ENCODE measurements at regions not wholly inside any gene's neighbourhood (a gene's known extent, or its start where the extent isn't known, plus 50 kb on each side); places are given as distances from the start of the nearest gene placed in this dataset.
A peak's percentile ranks its signal among the peaks of the same experiment; 100 is the strongest.

DNA sequence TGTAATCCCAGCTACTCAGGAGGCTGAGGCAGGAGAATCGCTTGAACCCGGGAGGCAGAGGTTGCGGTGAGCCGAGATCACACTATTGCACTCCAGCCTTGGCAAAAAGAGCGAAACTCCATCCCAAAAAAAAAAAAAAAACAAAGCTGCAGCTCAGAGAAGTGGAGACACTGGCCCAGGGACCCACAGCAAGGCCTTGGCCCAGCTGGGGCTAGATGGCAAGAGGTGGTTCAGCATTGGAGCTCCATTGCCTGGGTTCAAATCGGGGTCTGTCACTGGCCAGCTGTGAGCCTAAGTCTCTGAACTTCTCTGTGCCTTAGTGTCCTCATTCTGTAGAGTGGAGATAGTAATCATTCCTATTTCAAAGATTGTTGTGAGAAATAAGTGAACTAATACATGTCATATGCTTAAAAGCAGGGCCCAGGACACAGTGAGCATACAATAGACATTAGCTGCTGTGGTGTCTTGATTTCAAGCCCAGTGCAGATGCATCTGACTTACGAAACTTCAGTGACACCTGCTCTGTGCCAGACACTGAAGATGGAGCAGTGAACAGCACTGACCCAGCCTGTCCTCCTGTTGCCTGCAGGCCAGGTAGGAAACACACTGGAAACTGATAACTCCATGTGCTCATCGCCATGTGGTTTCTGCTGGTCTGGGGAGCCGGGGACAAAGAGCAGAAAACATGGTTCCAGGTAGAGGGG is 127.7 kb downstream of the C9orf50 start:
- Histone ChIP-seq H3K4me2 (ENCODE audit: low read length) (no peak overlapping the region), H4K91ac (ENCODE audit: low read depth, low read length) (peak overlapping the region; percentile 89), H3K27ac (ENCODE audit: low read depth, low read length) (peak overlapping the region; percentile 63), H3K4ac (ENCODE audit: low read depth, low read length) (peak overlapping the region; percentile 7), H3K9ac (ENCODE audit: low read length) (peak overlapping the region; percentile 10), H3K79me2 (ENCODE audit: control insufficient read depth, insufficient read depth, low read length, poor library complexity) (peaks cover 39% of the 10 kb centered on the region), H3K14ac (ENCODE audit: low read length) (peak overlapping the region; percentile 16), H3K36me3 (ENCODE audit: control insufficient read depth in 1 of 2, insufficient read depth in 2 of 2, low read length in 2 of 2) (peaks cover 0 to 3% of the 10 kb centered on the region in 2 experiments), H3K4me3 (ENCODE audit: low read depth, low read length) (no peak overlapping the region), H3K27me3 (ENCODE audit: insufficient read depth, low read length) (no peaks in the 10 kb centered on the region), H2AK5ac (ENCODE audit: low read length) (peak overlapping the region; percentile 46), H2BK5ac (ENCODE audit: low read depth, low read length, poor library complexity) (peak overlapping the region; percentile 39), H4K12ac (ENCODE audit: low read depth, low read length) (no peak overlapping the region), H4K8ac (ENCODE audit: low read depth, low read length) (peak overlapping the region; percentile 32), H3K4me1 (ENCODE audit: control insufficient read depth in 1 of 2, insufficient read depth in 2 of 2, low read length in 2 of 2) (peaks cover 58 to 60% of the 10 kb centered on the region in 2 experiments), H2BK120ac (ENCODE audit: insufficient read depth, low read length, poor library complexity) (peak overlapping the region; percentile 65), H3K18ac (ENCODE audit: low read length) (peak overlapping the region; percentile 10), H2BK12ac (ENCODE audit: low read length) (peak overlapping the region; percentile 26), H3K79me1 (ENCODE audit: low read length) (peaks cover 78% of the 10 kb centered on the region), H3K23ac (ENCODE audit: low read length) (no peak overlapping the region), H3K9me3 (ENCODE audit: insufficient read depth, low read depth, low read length) (no peaks in the 10 kb centered on the region), H2AFZ (ENCODE audit: insufficient read depth, low read length, poor library complexity) (no peak overlapping the region)
- WGBS (ENCODE audit: extremely low coverage, insufficient coverage, insufficient read length), result no CpG with 5 or more reads among the region's 9 CpGs
- peak; percentile 51 to 54 for DNase-seq

DNA sequence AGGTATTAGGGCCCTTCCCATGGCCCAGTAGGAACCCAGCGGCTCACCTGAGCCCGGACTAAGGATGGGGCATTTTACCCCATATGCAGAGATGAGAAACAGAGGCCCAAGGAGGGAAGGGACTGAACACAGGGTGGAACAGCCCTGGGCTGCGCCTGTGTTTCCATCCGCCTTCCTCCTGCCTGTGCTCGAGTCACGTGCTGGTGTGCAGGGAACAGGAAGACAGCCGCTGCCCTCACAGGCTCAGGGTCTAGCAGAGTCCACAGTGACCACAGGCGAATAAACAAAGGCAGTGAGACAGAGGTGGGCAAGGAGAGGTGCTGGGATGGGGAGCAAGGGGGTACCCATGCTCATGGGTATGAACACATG is 129.4 kb downstream of the C9orf50 start:
- Histone ChIP-seq H3K4me1 (ENCODE audit: control insufficient read depth in 1 of 2, insufficient read depth in 2 of 2, low read length in 2 of 2) (peaks cover 64 to 69% of the 10 kb centered on the region in 2 experiments), H3K79me2 (ENCODE audit: control insufficient read depth, insufficient read depth, low read length, poor library complexity) (peaks cover 43% of the 10 kb centered on the region), H3K36me3 (ENCODE audit: control insufficient read depth in 1 of 2, insufficient read depth in 2 of 2, low read length in 2 of 2) (peaks cover 0 to 3% of the 10 kb centered on the region in 2 experiments), H2BK120ac (ENCODE audit: insufficient read depth, low read length, poor library complexity) (peak overlapping the region; percentile 99), H3K9ac (ENCODE audit: low read length) (no peak overlapping the region), H3K18ac (ENCODE audit: low read length) (peak overlapping the region; percentile 99), H3K9me3 (ENCODE audit: insufficient read depth, low read depth, low read length) (no peaks in the 10 kb centered on the region), H2AK5ac (ENCODE audit: low read length) (peak overlapping the region; percentile 65), H3K27ac (ENCODE audit: low read depth, low read length) (no peak overlapping the region), H3K27me3 (ENCODE audit: insufficient read depth, low read length) (no peaks in the 10 kb centered on the region), H4K91ac (ENCODE audit: low read depth, low read length) (peak overlapping the region; percentile 100), H3K23ac (ENCODE audit: low read length) (no peak overlapping the region), H2BK5ac (ENCODE audit: low read depth, low read length, poor library complexity) (peak overlapping the region; percentile 4), H2BK12ac (ENCODE audit: low read length) (peak overlapping the region; percentile 85), H3K79me1 (ENCODE audit: low read length) (peaks cover 78% of the 10 kb centered on the region), H3K4me2 (ENCODE audit: low read length) (no peak overlapping the region), H3K4ac (ENCODE audit: low read depth, low read length) (peak overlapping the region; percentile 21), H3K4me3 (ENCODE audit: low read depth, low read length) (no peak overlapping the region), H4K12ac (ENCODE audit: low read depth, low read length) (no peak overlapping the region), H3K14ac (ENCODE audit: low read length) (peak overlapping the region; percentile 98), H4K8ac (ENCODE audit: low read depth, low read length) (no peak overlapping the region), H2AFZ (ENCODE audit: insufficient read depth, low read length, poor library complexity) (no peak overlapping the region)
- WGBS (ENCODE audit: extremely low coverage, insufficient coverage, insufficient read length), result no CpG with 5 or more reads among the region's 8 CpGs
- no peak for DNase-seq

DNA sequence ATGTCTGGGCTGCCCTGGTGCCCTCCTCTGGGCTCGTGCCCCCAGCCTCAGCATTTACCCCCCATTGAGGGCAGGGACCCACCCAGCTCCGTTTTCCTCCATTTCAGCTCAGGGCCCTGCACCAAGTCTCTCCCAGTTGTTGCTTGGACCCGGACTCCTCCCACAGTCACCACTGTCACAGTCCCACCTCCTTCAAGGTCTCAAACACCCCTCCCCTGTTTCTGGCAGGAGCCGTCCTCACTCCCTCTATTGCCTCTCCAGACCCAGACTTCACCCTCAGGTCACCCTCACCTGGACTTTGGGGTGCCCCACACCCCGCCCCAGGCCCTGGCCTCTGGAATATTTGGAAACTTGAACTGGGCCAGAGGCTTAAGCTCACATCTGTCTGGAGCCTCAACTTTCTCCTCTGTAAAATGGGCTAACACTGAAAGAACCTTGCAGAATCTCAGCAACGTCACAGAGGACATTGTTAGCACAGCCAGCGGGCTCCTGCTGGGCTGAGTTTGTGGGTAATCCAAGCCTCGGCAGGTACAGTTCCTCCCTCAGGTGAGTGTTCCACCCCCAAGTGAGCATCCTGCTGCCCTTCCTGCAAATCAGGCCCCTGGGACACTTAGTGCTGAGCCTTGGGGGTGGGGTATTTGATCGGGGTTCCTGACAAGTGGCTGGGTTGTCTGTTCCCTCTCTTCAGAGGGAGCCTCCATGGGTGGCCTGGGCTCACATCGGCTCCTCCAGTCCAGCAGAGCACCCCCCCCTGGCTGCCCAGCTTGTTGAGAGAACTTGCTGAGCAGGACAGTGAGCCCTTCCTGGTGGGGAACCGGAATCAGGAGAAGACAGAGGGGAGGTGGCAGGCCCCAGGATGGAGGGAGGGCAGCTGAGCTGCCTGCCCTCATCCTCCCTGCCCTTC is 130.1 kb downstream of the C9orf50 start:
- Histone ChIP-seq H2BK120ac (ENCODE audit: insufficient read depth, low read length, poor library complexity) (peak overlapping the region; percentile 99), H3K18ac (ENCODE audit: low read length) (peak overlapping the region; percentile 99), H3K9ac (ENCODE audit: low read length) (no peak overlapping the region), H4K12ac (ENCODE audit: low read depth, low read length) (no peak overlapping the region), H3K4ac (ENCODE audit: low read depth, low read length) (peak overlapping the region; percentile 50), H2BK12ac (ENCODE audit: low read length) (peak overlapping the region; percentile 85), H3K23ac (ENCODE audit: low read length) (no peak overlapping the region), H3K4me3 (ENCODE audit: low read depth, low read length) (no peak overlapping the region), H3K27ac (ENCODE audit: low read depth, low read length) (peak overlapping the region; percentile 100), H3K79me2 (ENCODE audit: control insufficient read depth, insufficient read depth, low read length, poor library complexity) (peaks cover 43% of the 10 kb centered on the region), H4K8ac (ENCODE audit: low read depth, low read length) (peak overlapping the region; percentile 98), H2AFZ (ENCODE audit: insufficient read depth, low read length, poor library complexity) (no peak overlapping the region), H3K36me3 (ENCODE audit: control insufficient read depth in 1 of 2, insufficient read depth in 2 of 2, low read length in 2 of 2) (peaks cover 0 to 3% of the 10 kb centered on the region in 2 experiments), H3K9me3 (ENCODE audit: insufficient read depth, low read depth, low read length) (no peaks in the 10 kb centered on the region), H2AK5ac (ENCODE audit: low read length) (peak overlapping the region; percentile 56), H3K4me1 (ENCODE audit: control insufficient read depth in 1 of 2, insufficient read depth in 2 of 2, low read length in 2 of 2) (peaks cover 66 to 70% of the 10 kb centered on the region in 2 experiments), H2BK5ac (ENCODE audit: low read depth, low read length, poor library complexity) (peak overlapping the region; percentile 99), H3K4me2 (ENCODE audit: low read length) (no peak overlapping the region), H3K27me3 (ENCODE audit: insufficient read depth, low read length) (no peaks in the 10 kb centered on the region), H3K14ac (ENCODE audit: low read length) (peak overlapping the region; percentile 98), H3K79me1 (ENCODE audit: low read length) (peaks cover 79% of the 10 kb centered on the region), H4K91ac (ENCODE audit: low read depth, low read length) (peak overlapping the region; percentile 100)
- no peak for DNase-seq
- no CpG with 5 or more reads among the region's 11 CpGs for WGBS (ENCODE audit: extremely low coverage, insufficient coverage, insufficient read length)

DNA sequence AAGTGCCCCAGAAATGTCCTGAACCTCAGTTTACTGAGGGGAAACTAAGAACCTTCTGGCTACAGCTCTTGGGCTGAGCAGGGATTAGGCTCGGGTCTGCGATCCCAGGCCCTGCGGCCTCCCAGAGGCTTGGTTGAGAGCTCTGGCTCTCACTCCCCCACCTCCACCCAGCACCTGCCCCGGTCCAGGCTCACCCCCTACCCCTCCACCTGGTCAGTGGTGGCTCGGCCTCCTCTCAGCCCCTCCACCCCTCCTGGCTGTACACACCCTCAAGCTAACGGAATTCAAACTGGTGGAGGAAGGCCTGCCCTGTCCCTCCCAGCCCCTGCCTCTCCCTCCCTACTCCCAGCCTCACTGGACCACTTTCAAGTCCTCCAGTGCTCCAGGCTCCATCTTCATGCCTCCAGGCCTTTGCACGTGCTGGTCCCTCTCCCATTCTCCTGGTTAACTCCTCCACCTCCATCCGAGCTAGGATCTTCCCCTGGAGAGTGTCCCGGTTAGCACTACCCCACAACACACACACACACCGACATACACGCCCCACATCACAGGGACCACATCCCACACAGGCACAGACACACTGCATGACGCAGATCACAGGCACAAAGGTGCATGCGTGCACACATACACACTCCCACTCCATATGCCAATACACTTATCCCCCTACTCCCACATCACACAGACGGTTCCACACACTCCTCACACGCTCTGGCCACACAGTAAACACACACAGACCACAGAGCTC is 130.9 kb downstream of the C9orf50 start:
- peak overlapping the region; percentile 99 for H2BK120ac ChIP-seq (ENCODE audit: insufficient read depth, low read length, poor library complexity)
- peaks cover 63 to 67% of the 10 kb centered on the region in 2 experiments for H3K4me1 ChIP-seq (ENCODE audit: control insufficient read depth in 1 of 2, insufficient read depth in 2 of 2, low read length in 2 of 2)
- H3K4me2 ChIP-seq (ENCODE audit: low read length), result peak overlapping the region; percentile 40
- peak overlapping the region; percentile 100 for H3K27ac ChIP-seq (ENCODE audit: low read depth, low read length)
- H3K79me1 ChIP-seq (ENCODE audit: low read length), result peaks cover 76% of the 10 kb centered on the region
- H4K8ac ChIP-seq (ENCODE audit: low read depth, low read length), result peak overlapping the region; percentile 98
- WGBS (ENCODE audit: extremely low coverage, insufficient coverage, insufficient read length), result 100% methylated on average over 1 of the region's 15 CpGs
- peak overlapping the region; percentile 14 for H3K4ac ChIP-seq (ENCODE audit: low read depth, low read length)
- peak overlapping the region; percentile 73 for H3K9ac ChIP-seq (ENCODE audit: low read length)
- H3K9me3 ChIP-seq (ENCODE audit: insufficient read depth, low read depth, low read length), result no peaks in the 10 kb centered on the region
- H4K12ac ChIP-seq (ENCODE audit: low read depth, low read length), result peak overlapping the region; percentile 86
- H3K18ac ChIP-seq (ENCODE audit: low read length), result peak overlapping the region; percentile 99
- no peaks in the 10 kb centered on the region for H3K27me3 ChIP-seq (ENCODE audit: insufficient read depth, low read length)
- H2AK5ac ChIP-seq (ENCODE audit: low read length), result peak overlapping the region; percentile 44
- peak overlapping the region; percentile 98 for H3K14ac ChIP-seq (ENCODE audit: low read length)
- H3K23ac ChIP-seq (ENCODE audit: low read length), result no peak overlapping the region
- DNase-seq, result no peak
- peak overlapping the region; percentile 99 for H2BK5ac ChIP-seq (ENCODE audit: low read depth, low read length, poor library complexity)
- H2BK12ac ChIP-seq (ENCODE audit: low read length), result peak overlapping the region; percentile 85
- no peak overlapping the region for H3K4me3 ChIP-seq (ENCODE audit: low read depth, low read length)
- H3K79me2 ChIP-seq (ENCODE audit: control insufficient read depth, insufficient read depth, low read length, poor library complexity), result peaks cover 36% of the 10 kb centered on the region
- peaks cover 0 to 3% of the 10 kb centered on the region in 2 experiments for H3K36me3 ChIP-seq (ENCODE audit: control insufficient read depth in 1 of 2, insufficient read depth in 2 of 2, low read length in 2 of 2)
- peak overlapping the region; percentile 100 for H4K91ac ChIP-seq (ENCODE audit: low read depth, low read length)
- H2AFZ ChIP-seq (ENCODE audit: insufficient read depth, low read length, poor library complexity), result peak overlapping the region; percentile 91
